CD4-positive, alpha-beta T cell (primary cell): ENCODE measurements at regions not wholly inside any gene's neighbourhood (a gene's known extent, or its start where the extent isn't known, plus 50 kb on each side); places are given as distances from the start of the nearest gene placed in this dataset.

Source experiments
- ATAC-seq: fragments of 200-7000 bp; cut with Tn5 transposase; one replicate; pipeline ENCODE4 v1.10.0; 2022; ENCODE audit warnings: mild to moderate bottlenecking; ENCODE audit not compliant: poor library complexity
- CTCF ChIA-PET: fragments of 350-600 bp; sonication (Branson Sonifier 250); formaldehyde crosslinking; loops from one replicate; lab custom pipeline; 2021; ENCODE audit warnings: antibody characterized with exemption, inconsistent platforms; lab: Charles Lee
- POLR2A ChIA-PET: fragments of 350-600 bp; sonication (Branson Sonifier 250); formaldehyde crosslinking; loops from one replicate; lab custom pipeline; 2021; ENCODE audit warnings: antibody characterized with exemption, inconsistent platforms; lab: Charles Lee
- DNase-seq, 14 experiments: peaks; one replicate each; pipeline ENCODE4 v3.0.0-alpha.2; 2013 to 2020; ENCODE audit warnings: mixed read lengths in 2 of 14
- H3K27ac ChIP-seq, 2 donors: one replicate each; pipeline versions ENCODE4 v1.5.1 to v1.7.0; 2013; ENCODE audit warnings: low read length in 2 of 2, low read depth in 1 of 2, mild to moderate bottlenecking in 1 of 2
- H3K27me3 ChIP-seq, 2 experiments: 1 replicate in 1 of 2; 2 replicates in 1 of 2; pipeline versions ENCODE4 v1.6.1 to v1.7.0; 2013; ENCODE audit warnings: low read length in 2 of 2, control low read depth in 1 of 2, mild to moderate bottlenecking in 1 of 2, moderate library complexity in 1 of 2; ENCODE audit not compliant: insufficient read depth in 2 of 2, control insufficient read depth in 1 of 2
- H3K36me3 ChIP-seq: one replicate; pipeline ENCODE4 v1.6.1; 2013; ENCODE audit warnings: low read length, control low read depth; ENCODE audit not compliant: insufficient read depth
- H3K4me1 ChIP-seq: one replicate; pipeline ENCODE4 v1.6.1; 2013; ENCODE audit warnings: low read length, control low read depth; ENCODE audit not compliant: insufficient read depth
- H3K4me3 ChIP-seq: one replicate; pipeline ENCODE4 v1.5.1; 2013; ENCODE audit warnings: mild to moderate bottlenecking, low read length, moderate library complexity
- H3K9me3 ChIP-seq, 2 experiments: 1 replicate in 1 of 2; 2 replicates in 1 of 2; pipeline versions ENCODE4 v1.6.1 to v1.7.0; 2013; ENCODE audit warnings: low read length in 2 of 2, mild to moderate bottlenecking in 2 of 2, control low read depth in 1 of 2, moderate library complexity in 1 of 2; ENCODE audit not compliant: control insufficient read depth in 1 of 2, insufficient read depth in 1 of 2
- H3K27ac Mint-ChIP-seq: one replicate; pipeline ENCODE4 v1.8.0; 2020; ENCODE audit warnings: mixed read lengths
- H3K27me3 Mint-ChIP-seq: one replicate; pipeline ENCODE4 v1.8.0; 2021; ENCODE audit warnings: mixed read lengths
- H3K36me3 Mint-ChIP-seq: one replicate; pipeline ENCODE4 v1.8.0; 2021; ENCODE audit warnings: low read depth, mixed read lengths
- H3K4me1 Mint-ChIP-seq: one replicate; pipeline ENCODE4 v1.8.0; 2021; ENCODE audit warnings: low read depth, mixed read lengths
- H3K4me3 Mint-ChIP-seq: one replicate; pipeline ENCODE4 v1.8.0; 2020; ENCODE audit warnings: mild to moderate bottlenecking, mixed read lengths
- H3K9me3 Mint-ChIP-seq: one replicate; pipeline ENCODE4 v1.8.0; 2020; ENCODE audit warnings: mixed read lengths
- intact Hi-C, 2 experiments: fragments of 100-400 bp; cut with DNase I in 1 of 2; cut with micrococcal nuclease in 1 of 2; formaldehyde crosslinking; loops; one replicate each; pipeline versions ENCODE4 v1.15.1 to v1.9.0; 2023 to 2025; cut with DNase I, micrococcal nuclease
- TF ChIP-seq, protein P1 (sequence below): fragments of 200-600 bp; IDR thresholded peaks from one replicate; pipeline ENCODE4 v1.8.0; 2022; ENCODE audit warnings: antibody characterized with exemption, mild to moderate bottlenecking

DNA sequence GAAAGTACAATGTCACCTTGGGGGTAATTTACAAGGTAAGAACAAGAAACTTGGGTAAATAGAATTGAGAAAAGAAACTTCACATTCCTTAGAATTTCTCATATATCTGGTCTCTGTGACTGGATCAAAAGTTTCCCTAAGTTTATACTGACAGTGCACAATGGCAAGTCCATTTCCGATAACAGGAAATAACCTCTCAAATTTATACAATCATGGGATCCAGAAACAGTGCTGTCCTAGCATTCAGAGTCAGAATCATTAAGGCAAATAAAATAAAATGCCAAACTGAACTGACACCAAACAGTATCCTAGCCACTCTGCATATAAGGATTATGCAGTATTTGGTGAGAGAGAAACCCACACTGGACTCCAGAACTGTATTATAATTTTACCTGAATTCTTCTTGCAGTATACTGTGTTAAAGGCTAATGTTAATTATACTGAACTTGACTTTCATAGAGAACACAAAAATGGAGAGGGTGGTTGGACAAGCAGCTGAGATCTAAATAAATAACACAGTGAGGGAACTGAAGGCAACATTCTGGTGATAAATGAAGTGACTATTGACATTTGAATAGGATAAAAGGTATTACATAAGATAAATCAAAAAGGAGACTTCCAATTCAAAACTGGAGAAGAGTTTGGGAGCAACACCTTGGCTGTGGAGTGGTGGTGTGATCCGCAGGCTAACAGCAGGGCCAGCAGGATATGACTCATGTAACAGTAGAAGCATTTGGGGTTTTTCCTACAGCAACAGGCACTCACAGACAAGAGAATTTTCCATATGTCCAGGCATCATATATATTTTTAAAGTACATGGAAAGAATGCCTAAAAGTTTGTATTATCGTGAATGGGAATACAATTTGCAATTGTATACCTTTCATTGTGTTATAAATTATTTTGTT, 932.5 kb upstream of the MIR17HG start:
- Mint-ChIP-seq H3K9me3 (peaks cover 7% of the 10 kb centered on the region), H3K4me3 (no peak overlapping the region), H3K27me3 (no peaks in the 10 kb centered on the region), H3K27ac (no peak overlapping the region), H3K36me3 (no peaks in the 10 kb centered on the region), H3K4me1 (no peaks in the 10 kb centered on the region)
- Histone ChIP-seq H3K27ac (no peak overlapping the region), H3K27me3 (no peaks in the 10 kb centered on the region), H3K4me1 (no peaks in the 10 kb centered on the region), H3K36me3 (no peaks in the 10 kb centered on the region), H3K9me3 (peaks cover 0 to 5% of the 10 kb centered on the region in 2 experiments), H3K4me3 (no peak overlapping the region)
- no peak for DNase-seq
- ChIA-PET CTCF (no interaction called here), POLR2A (no interaction called here)
- TF ChIP-seq, protein P1, sequence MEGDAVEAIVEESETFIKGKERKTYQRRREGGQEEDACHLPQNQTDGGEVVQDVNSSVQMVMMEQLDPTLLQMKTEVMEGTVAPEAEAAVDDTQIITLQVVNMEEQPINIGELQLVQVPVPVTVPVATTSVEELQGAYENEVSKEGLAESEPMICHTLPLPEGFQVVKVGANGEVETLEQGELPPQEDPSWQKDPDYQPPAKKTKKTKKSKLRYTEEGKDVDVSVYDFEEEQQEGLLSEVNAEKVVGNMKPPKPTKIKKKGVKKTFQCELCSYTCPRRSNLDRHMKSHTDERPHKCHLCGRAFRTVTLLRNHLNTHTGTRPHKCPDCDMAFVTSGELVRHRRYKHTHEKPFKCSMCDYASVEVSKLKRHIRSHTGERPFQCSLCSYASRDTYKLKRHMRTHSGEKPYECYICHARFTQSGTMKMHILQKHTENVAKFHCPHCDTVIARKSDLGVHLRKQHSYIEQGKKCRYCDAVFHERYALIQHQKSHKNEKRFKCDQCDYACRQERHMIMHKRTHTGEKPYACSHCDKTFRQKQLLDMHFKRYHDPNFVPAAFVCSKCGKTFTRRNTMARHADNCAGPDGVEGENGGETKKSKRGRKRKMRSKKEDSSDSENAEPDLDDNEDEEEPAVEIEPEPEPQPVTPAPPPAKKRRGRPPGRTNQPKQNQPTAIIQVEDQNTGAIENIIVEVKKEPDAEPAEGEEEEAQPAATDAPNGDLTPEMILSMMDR = no peak
- no peak for ATAC-seq
- intact Hi-C loops = no loop called here

DNA sequence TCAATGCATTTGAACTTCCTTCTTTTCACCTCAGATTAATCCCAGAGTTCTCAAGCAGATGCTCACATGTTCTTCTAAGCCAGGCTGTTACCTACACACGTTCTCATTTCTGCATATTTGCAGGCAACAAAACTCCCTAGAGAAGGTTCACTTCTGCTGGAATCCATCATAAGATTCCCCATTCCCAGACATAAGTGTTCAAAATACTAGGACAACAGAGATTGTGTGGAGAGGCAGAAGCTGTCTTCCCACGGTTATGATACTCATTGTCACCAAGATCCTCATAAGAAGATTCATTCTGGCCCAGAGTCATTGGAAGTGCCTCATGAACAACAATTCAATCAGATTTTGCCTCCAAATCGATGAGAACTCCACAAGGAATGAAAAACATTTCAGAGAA, 931.6 kb upstream of the MIR17HG start:
- no peak for DNase-seq
- peaks cover 0 to 5% of the 10 kb centered on the region in 2 experiments for H3K9me3 ChIP-seq
- Mint-ChIP-seq H3K9me3 (peaks cover 5% of the 10 kb centered on the region), H3K27ac (no peak overlapping the region), H3K4me1 (no peaks in the 10 kb centered on the region), H3K36me3 (no peaks in the 10 kb centered on the region), H3K4me3 (no peak overlapping the region), H3K27me3 (no peaks in the 10 kb centered on the region)
- H3K27ac ChIP-seq = no peak overlapping the region
- H3K27me3 ChIP-seq = no peaks in the 10 kb centered on the region
- H3K4me3 ChIP-seq = no peak overlapping the region
- TF ChIP-seq, protein P1 = no peak
- H3K36me3 ChIP-seq = no peaks in the 10 kb centered on the region
- intact Hi-C loops = no loop called here
- ChIA-PET CTCF (no interaction called here), POLR2A (no interaction called here)
- ATAC-seq = no peak
- no peaks in the 10 kb centered on the region for H3K4me1 ChIP-seq

DNA sequence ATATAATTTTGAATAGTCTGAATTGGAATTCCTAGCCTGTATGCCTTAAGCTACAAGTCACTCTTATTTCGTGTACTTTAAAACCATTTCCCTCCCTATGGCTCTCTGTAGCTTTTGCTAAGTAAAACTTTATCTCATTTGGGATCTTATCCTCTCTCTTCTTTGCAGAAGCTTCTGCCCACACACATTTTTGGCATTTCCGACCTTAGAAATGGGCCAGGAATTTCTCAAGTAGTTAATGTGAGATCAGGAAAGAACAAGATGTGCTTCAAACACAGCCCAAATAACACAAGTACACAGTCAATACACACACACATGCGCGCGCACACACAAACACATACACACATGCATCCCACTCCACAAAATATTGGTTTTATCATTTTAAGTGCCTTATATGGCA, 931.0 kb upstream of the MIR17HG start:
- CTCF ChIA-PET = no interaction called here

More for the DNA sequence above, 931.0 kb upstream of the MIR17HG start:
- intact Hi-C loops = no loop called here
- no peaks in the 10 kb centered on the region for H3K36me3 ChIP-seq
- TF ChIP-seq, protein P1 = no peak
- H3K9me3 ChIP-seq = peaks cover 0 to 7% of the 10 kb centered on the region in 2 experiments
- no peak overlapping the region for H3K4me3 ChIP-seq
- no peak overlapping the region for H3K27ac Mint-ChIP-seq
- no peaks in the 10 kb centered on the region for H3K4me1 ChIP-seq
- ATAC-seq (no peak), DNase-seq (no peak)
- H3K36me3 Mint-ChIP-seq = no peaks in the 10 kb centered on the region
- H3K27ac ChIP-seq = no peak overlapping the region
- no peaks in the 10 kb centered on the region for H3K4me1 Mint-ChIP-seq
- no peaks in the 10 kb centered on the region for H3K27me3 Mint-ChIP-seq
- no peak overlapping the region for H3K4me3 Mint-ChIP-seq
- H3K27me3 ChIP-seq = no peaks in the 10 kb centered on the region
- POLR2A ChIA-PET = no interaction called here
- H3K9me3 Mint-ChIP-seq = peaks cover 5% of the 10 kb centered on the region
